ENCODE measurements at regions not wholly inside any gene's neighbourhood (a gene's known extent, or its start where the extent isn't known, plus 50 kb on each side); places are given as distances from the start of the nearest gene placed in this dataset.

DNA sequence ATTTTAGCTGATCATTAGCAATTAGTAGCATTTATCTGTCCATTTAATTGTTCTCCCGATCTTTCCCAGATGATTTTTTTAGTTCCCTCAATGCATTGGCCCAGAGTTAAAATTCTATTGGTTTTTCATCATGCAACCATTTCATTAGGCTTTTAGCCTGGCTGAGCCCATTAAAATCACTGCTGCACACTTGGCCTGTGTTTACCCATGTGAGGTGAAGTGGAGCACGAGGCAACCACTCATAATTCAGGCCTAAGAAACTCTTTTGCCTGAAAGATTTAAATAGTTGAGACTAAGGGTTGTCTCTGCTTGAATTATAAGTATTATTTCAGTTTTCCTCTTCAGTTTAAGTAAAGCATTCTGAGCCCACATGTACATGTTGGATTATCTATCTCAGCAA, 889.0 kb upstream of the ADGRL4 start:
- TF ChIP-seq, protein P1, sequence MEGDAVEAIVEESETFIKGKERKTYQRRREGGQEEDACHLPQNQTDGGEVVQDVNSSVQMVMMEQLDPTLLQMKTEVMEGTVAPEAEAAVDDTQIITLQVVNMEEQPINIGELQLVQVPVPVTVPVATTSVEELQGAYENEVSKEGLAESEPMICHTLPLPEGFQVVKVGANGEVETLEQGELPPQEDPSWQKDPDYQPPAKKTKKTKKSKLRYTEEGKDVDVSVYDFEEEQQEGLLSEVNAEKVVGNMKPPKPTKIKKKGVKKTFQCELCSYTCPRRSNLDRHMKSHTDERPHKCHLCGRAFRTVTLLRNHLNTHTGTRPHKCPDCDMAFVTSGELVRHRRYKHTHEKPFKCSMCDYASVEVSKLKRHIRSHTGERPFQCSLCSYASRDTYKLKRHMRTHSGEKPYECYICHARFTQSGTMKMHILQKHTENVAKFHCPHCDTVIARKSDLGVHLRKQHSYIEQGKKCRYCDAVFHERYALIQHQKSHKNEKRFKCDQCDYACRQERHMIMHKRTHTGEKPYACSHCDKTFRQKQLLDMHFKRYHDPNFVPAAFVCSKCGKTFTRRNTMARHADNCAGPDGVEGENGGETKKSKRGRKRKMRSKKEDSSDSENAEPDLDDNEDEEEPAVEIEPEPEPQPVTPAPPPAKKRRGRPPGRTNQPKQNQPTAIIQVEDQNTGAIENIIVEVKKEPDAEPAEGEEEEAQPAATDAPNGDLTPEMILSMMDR (IDR thresholded peaks at IDR 0.05): no peak
- TF ChIP-seq POLR2AphosphoS5 (IDR thresholded peaks at IDR 0.05): no peak
- no peak for TF ChIP-seq POLR2A (IDR thresholded peaks at IDR 0.05)

All from prostate gland (tissue), 2 donors.